Stomach smooth muscle (tissue), 2 donors: ENCODE measurements at regions not wholly inside any gene's neighbourhood (a gene's known extent, or its start where the extent isn't known, plus 50 kb on each side); places are given as distances from the start of the nearest gene placed in this dataset.

Experiments
- H3K27ac ChIP-seq: one replicate; pipeline ENCODE4 v1.7.0; 2013; ENCODE audit warnings: mild to moderate bottlenecking, low read length, inconsistent platforms
- H3K27me3 ChIP-seq, 2 donors: one replicate each; pipeline ENCODE4 v1.7.0; 2013; ENCODE audit warnings: low read length in 2 of 2; ENCODE audit not compliant: insufficient read depth in 2 of 2, control insufficient read depth in 1 of 2
- H3K36me3 ChIP-seq, 2 donors: one replicate each; pipeline ENCODE4 v1.7.0; 2013; ENCODE audit warnings: low read length in 2 of 2; ENCODE audit not compliant: control insufficient read depth in 2 of 2, insufficient read depth in 2 of 2
- H3K4me1 ChIP-seq: one replicate; pipeline ENCODE4 v1.7.0; 2013; ENCODE audit warnings: low read length; ENCODE audit not compliant: control insufficient read depth, insufficient read depth
- H3K4me3 ChIP-seq, 2 donors: one replicate each; pipeline ENCODE4 v1.7.0; 2013; ENCODE audit warnings: low read length in 2 of 2
- H3K9ac ChIP-seq, 2 donors: one replicate each; pipeline ENCODE4 v1.7.0; 2013; ENCODE audit warnings: low read length in 2 of 2, mild to moderate bottlenecking in 1 of 2
- H3K9me3 ChIP-seq, 2 donors: one replicate each; pipeline ENCODE4 v1.7.0; 2013; ENCODE audit warnings: low read length in 2 of 2; ENCODE audit not compliant: control insufficient read depth in 2 of 2
- donor health status: healthy.
- donor health status: Pancreatic carcinoma.

- Histone ChIP-seq H3K27ac (no peak overlapping the region), H3K36me3 (no peaks in the 10 kb centered on the region), H3K4me1 (peaks cover 3% of the 10 kb centered on the region), H3K4me3 (no peak overlapping the region), H3K9me3 (no peaks in the 10 kb centered on the region), H3K9ac (no peak overlapping the region), H3K27me3 (no peaks in the 10 kb centered on the region)
Observed at GRCh38 chr9:106796771-106797170, 66.2 kb upstream of the ZNF462 start.

- no peak overlapping the region for H3K27ac ChIP-seq
- no peaks in the 10 kb centered on the region for H3K9me3 ChIP-seq
- no peak overlapping the region for H3K9ac ChIP-seq
- peaks cover 3% of the 10 kb centered on the region for H3K4me1 ChIP-seq
- no peaks in the 10 kb centered on the region for H3K27me3 ChIP-seq
- no peaks in the 10 kb centered on the region for H3K36me3 ChIP-seq
- H3K4me3 ChIP-seq = no peak overlapping the region
Observed at GRCh38 chr9:106797299-106797698, 65.7 kb upstream of the ZNF462 start.

GRCh38 chr9:106798016-106798799 is 64.8 kb upstream of the ZNF462 start:
- H3K4me3 ChIP-seq = no peak overlapping the region
- H3K9me3 ChIP-seq = no peaks in the 10 kb centered on the region
- no peaks in the 10 kb centered on the region for H3K27me3 ChIP-seq
- peaks cover 3% of the 10 kb centered on the region for H3K4me1 ChIP-seq
- no peak overlapping the region for H3K9ac ChIP-seq
- H3K27ac ChIP-seq = no peak overlapping the region
- H3K36me3 ChIP-seq = no peaks in the 10 kb centered on the region

GRCh38 chr9:106799152-106799551 is 63.8 kb upstream of the ZNF462 start:
- no peaks in the 10 kb centered on the region for H3K9me3 ChIP-seq
- no peak overlapping the region for H3K4me3 ChIP-seq
- no peak overlapping the region for H3K27ac ChIP-seq
- H3K27me3 ChIP-seq = no peaks in the 10 kb centered on the region
- no peaks in the 10 kb centered on the region for H3K36me3 ChIP-seq
- H3K9ac ChIP-seq = no peak overlapping the region
- H3K4me1 ChIP-seq = peaks cover 3% of the 10 kb centered on the region

GRCh38 chr9:106800701-106801270 is 62.2 kb upstream of the ZNF462 start:
- no peaks in the 10 kb centered on the region for H3K9me3 ChIP-seq
- H3K9ac ChIP-seq = no peak overlapping the region
- no peaks in the 10 kb centered on the region for H3K27me3 ChIP-seq
- no peaks in the 10 kb centered on the region for H3K36me3 ChIP-seq
- H3K27ac ChIP-seq = no peak overlapping the region
- no peak overlapping the region for H3K4me3 ChIP-seq
- H3K4me1 ChIP-seq = peaks cover 3% of the 10 kb centered on the region

GRCh38 chr9:106801816-106802215 is 61.1 kb upstream of the ZNF462 start:
- Histone ChIP-seq H3K9me3 (no peaks in the 10 kb centered on the region), H3K4me1 (peaks cover 3% of the 10 kb centered on the region), H3K27me3 (no peaks in the 10 kb centered on the region), H3K9ac (no peak overlapping the region), H3K27ac (no peak overlapping the region), H3K4me3 (no peak overlapping the region), H3K36me3 (no peaks in the 10 kb centered on the region)
